Stimulated activated CD8-positive, alpha-beta memory T cell treated with anti-CD3 and anti-CD28 coated beads, Interleukin-4, amount 100 ng/mL, for 1 hour (primary cell): ENCODE measurements at regions not wholly inside any gene's neighbourhood (a gene's known extent, or its start where the extent isn't known, plus 50 kb on each side); places are given as distances from the start of the nearest gene placed in this dataset.
"Not testable (repeated sequence)": the region's sequence is repeated elsewhere in the genome, so short reads cannot be mapped to it uniquely, and the experiment has no call there.

ENCODE experiments used
- DNase-seq, 2 donors: peaks; one replicate each; pipeline ENCODE4 v3.0.0-alpha.2; 2020; ENCODE audit warnings: low read depth in 2 of 2, low spot score in 1 of 2

DNA sequence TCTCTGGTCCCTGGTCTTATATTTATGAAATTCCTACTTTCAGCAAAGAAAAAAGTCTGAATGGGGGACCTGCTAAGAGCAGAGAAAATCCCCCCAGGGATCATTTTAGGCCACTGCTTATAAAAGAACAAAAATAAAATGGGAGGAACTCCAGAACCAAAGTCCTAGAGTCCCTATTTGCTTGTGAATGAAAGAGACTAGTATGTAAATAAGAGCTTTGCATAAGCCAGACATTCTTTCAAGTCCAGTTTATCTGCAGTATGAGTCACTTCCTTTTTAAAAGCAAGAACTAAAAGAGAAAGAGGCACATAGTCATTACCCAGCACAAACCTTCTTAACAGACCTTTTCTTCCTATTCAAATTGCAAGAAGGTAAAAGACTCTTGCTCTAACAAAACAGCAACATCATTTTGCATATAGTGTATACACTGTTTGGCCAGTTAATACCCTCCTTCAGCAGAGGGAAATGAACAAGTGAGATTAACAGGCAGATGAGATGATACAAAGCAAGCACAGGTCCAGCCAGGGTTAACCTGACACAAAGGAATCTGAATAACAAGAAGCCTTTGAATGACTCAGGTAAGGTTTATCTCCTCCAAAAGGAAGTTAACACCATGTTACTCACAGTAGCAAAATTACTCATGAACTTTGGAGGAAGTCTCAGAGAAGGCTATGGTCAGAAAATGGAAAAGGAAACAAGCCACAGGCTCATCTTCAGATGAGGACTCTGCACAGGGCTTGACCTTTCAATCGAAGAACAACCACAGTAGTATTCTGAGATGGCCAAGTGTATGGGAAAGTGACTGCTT, 87.3 kb downstream of the PHLDA1 start:
- DNase-seq: no peak

GRCh38 chr12:75943730-75944096, 87.9 kb downstream of the PHLDA1 start:
- no peak for DNase-seq

DNA sequence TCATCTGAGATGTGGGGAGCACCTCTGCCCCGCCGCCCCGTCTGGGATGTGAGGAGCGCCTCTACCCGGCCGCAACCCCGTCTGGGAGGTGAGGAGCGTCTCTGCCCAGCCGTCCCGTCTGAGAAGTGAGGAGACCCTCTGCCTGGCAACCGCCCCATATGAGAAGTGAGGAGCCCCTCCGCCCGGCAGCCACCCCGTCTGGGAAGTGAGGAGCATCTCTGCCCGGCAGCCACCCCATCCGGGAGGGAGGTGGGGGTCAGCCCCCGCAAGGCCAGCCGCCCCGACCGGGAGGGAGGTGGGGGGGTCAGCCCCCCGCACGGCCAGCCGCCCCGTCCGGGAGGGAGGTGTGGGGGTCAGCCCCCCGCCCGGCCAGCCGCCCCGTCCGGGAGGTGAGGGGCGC, 89.9 kb downstream of the PHLDA1 start:
- DNase-seq: not testable (repeated sequence)

DNA sequence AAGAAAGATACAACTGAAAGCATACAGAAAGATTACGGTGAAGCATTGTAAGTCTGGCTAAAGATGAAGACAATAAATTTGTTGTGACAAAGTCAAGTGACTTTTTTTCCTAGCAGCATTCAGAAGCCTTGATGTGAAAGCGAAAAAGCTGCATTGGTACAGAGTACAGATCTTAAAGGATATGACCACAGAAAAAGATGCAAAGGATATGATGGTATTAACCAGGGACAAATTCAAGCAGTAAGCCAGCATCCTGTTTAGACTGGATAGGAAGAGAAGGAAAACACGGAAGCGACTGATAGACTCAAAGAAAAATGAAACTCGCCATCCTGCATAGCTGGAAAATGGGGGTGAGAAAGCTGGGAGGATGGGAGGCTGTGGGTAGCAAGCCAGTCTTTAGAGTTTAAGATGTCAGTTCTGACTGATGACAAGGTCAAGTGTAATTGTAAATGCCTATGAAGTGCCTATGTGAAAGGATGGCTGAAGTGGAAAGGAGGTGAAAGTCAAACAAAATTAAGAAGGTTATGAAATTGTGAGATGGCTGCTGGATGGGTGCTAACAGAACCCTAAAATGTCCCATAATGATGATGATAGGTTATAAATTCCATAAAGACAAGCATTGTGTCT, 92.4 kb downstream of the PHLDA1 start:
- no peak for DNase-seq

DNA sequence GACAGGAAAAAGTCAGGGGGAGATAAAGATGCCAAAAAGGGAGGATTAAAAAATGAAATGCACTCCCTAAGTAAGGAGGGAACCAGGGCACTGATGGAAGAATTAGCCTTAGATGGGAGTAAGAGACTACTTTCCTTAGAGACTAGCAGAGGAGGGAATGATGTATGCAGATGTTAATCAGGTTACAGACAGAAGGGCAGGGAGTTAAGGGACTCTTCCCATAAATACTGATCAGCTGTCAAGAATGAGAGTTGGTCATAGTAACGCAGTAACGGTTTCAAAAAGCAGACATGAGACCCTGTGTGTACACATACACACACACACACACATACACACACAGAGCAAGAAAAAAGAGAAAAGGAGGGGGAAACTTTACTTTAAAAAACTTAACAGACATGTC, 93.4 kb downstream of the PHLDA1 start:
- DNase-seq: no peak

- DNase-seq: no peak
Observed at GRCh38 chr12:75937486-75937885, 94.1 kb downstream of the PHLDA1 start.

DNA sequence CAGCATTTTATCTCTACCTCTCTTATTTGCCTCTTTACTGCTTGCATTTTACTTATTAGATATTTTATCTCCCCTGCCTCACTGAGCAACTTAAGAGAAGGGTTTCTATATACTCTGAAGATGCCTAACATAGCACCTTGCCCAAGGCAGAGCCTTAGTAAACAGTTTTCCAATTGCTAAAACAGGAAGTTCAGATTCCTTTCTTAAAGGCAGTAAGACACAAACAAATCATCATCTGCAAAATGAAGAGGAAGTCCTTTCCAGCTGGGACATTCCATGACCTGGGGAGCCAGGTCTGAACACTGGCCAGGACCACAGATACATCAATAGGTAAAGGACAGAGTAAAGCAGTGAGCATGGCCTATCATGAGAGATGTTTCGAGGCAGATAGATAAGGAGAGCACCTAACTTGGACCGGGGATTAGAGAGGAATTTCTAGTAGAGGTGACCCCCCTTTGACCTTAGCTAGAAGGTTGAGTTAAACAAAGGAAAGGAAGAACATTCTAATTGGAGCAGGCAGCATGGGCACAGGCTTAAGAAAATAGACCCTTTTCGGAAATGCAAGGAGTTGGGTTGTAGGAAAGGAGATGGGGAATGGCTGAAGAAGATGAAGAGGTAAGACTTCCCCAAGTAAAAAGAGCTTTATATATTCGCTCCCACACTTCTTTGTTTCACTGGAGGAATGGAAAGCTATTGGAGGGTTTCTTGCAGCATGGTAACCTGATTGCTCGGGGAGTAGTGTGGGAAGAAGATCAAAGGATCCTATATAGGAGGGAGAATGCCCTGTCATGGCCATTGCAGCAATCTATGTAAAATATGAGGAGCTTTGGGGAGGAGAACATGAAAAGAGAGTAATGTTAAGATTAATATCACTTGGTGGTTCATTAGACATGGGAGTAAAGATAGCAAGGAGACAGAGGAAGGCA, 94.8 kb downstream of the PHLDA1 start:
- DNase-seq: no peak

DNA sequence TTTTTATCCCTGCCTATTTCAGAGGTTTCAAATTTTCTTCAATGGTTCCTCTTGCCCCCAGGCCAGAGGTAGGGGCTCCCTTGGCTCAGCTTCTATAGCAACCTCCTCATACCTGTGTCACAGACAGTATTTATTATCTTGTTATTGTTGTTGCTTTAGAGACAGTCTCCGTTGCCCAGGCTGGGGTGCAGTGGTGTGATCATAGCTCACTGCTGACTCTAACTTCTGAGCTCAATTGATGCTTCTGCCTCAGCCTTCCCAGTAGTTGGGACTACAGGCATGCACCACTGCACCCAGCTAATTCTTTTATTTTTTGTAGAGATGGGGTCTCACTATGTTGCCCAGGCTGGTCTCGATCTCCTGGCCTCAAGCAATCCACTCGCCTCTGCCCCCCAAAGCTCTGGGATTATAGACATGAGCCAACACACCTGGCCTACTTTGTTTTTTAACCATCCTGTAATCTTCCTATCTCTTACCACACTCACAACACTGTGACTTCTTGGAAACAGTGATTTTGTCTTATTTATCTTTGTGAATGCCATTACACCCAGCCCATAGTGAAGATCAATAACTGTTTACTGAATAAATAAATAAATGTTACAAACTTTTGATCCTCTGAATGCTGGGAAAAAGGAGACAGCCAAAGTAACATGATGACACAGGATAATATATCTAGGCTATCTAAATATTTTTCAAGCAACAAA, 95.9 kb downstream of the PHLDA1 start:
- DNase-seq: no peak

- no peak for DNase-seq
Observed at GRCh38 chr12:75933101-75933500, 98.5 kb downstream of the PHLDA1 start.

GRCh38 chr12:75932241-75932640, 99.3 kb downstream of the PHLDA1 start:
- DNase-seq: no peak

GRCh38 chr12:75923964-75924666, 107.5 kb downstream of the PHLDA1 start:
- no peak for DNase-seq

- no peak for DNase-seq
Observed at GRCh38 chr12:75922944-75923642, 108.5 kb downstream of the PHLDA1 start.

GRCh38 chr12:75921622-75922289, 109.8 kb downstream of the PHLDA1 start:
- DNase-seq: no peak

DNA sequence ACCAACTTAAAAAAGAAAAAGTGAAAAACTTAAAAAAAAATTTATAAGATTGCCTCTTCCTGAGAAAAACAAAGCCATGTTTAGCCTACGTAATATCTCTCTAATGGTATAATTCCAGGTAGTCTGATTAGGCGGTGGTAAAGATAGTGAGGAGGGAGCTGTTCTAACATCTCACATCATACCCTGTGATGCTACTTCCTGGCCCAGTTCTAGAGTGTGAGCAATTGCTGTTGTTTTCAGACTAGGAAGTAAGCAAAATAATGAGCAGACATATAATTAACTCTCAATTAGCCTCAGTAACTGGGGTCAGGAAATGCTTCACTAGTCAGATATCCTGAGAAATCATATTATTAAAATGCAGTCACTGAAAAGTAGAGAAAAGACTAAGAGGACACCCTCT, 113.9 kb downstream of the PHLDA1 start:
- no peak for DNase-seq

- DNase-seq: no peak
Observed at GRCh38 chr12:75917083-75917482, 114.5 kb downstream of the PHLDA1 start.

DNA sequence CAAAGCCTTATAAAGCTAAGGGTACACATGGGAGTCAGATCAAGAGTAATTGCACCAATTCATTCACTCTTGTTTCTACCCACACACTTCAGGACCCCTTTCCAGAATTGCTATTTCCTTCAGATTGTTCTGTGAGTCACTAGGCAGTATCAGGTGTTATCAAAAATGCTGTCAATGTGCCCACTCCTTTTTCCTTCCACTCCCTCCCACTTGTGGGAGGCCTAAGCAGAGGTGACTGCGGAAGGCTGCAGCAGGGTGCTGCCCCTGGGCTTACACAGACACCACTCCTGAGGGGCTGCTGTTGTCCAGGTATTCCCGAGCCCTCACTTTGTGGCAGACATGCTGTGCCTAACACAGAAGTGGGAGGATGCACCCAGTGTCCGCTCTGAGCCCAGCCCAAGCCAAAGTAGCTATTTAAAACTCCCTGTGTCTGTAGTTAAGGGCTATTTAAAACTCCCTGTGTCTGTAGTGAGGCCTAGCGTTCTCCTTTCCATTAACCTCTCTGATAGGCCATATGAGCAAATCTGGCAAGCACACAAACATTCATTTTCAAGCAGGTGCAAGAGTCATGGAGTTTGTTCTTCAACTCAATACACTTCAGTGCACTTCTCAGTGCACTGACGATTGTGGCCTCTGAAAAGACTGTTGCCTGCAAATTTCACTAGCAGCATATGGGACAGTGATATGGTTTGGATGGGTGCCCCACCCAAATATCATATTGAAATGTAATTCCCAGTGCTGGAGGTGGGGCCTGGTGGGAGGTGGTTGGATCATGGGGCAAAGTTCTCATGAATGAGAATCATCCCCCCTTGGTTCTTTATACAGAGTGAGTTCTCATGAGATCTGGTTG, 117.8 kb downstream of the PHLDA1 start:
- DNase-seq: no peak

DNA sequence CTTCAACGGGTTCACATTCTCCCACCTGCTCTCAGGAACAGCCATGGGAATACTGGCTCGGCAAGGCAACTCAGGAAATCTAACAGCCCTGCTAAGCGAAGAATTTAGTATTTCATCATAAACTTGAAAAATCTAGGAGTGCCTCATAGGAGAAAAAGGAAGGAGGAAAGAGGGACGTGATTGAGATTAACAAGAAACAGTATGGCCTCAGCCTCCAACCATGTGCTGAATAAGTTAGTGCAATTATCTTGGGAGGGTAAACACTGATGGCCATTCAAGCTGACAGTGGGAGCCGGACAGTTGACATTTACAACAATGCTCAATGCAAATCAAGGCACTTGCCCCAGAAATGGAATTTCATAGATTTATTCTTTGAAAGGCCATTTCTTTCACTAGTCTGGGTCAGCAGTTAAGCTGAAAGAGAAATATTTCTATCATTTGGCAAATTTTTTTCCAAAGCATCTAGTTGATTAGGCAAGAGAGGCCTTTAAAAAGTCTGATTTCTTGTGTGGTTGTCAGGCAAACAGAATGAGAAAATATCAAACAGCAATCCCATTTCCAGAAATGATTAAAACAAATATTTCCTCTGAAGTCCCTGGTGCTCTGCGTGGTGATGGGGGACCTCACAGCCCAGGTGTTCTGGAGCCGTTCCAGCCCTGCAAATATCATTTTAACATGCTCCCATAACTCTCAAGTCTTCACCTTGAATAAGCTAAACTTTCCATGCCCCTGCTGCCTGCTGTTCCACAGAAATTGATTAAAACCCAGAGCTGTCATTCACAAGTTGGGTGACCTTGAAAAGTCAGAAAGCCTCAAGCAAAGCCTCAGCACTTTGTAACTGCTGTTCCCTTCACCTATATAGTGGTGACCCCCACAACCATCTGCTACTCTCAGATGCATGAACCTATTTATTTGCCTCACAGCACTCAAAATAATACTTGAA, 121.6 kb downstream of the PHLDA1 start:
- DNase-seq: no peak
